Hepatic stellate cell (primary cell): ENCODE measurements at regions not wholly inside any gene's neighbourhood (a gene's known extent, or its start where the extent isn't known, plus 50 kb on each side); places are given as distances from the start of the nearest gene placed in this dataset.

Experiments
- DNase-seq: peaks from one replicate; pipeline ENCODE4 v3.0.0; 2011; ENCODE audit warnings: low spot score

- DNase-seq = no peak
These were observed 434.6 kb downstream of the ADAMTS20 start for GRCh38 chr12:43117226-43117930.

DNA sequence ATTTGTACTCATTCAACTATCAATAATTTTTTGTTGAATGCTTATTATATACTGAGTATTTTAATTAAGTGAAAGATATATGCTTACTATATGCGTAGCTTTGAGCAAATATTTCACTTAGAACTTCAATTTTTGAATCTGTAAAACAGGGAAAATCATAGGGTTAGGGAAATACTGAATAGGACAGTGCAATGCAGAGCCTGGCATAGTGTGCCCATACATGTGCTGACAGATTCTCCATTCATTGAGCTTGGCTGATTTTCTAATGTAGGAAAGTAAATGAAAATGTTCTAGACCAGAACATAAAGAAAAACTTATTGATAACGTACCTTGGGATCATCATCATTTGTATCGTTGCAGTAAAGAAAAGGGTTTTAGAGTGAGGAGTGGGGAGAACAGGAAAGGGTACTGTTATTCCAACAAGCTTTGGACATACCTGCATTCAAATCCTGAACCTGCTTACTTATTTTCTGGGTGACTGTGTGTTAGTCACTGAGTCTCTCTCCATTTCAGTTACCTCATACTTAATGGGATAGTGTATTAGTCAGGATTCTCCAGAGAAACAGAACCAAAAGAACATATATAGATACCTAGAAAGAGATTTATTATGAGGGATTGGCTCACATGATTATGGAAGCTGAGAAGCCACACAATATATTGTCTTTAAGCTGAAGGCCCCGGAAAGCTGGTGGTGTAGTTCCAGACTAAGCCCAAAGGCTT is 436.4 kb downstream of the ADAMTS20 start:
- no peak for DNase-seq

DNA sequence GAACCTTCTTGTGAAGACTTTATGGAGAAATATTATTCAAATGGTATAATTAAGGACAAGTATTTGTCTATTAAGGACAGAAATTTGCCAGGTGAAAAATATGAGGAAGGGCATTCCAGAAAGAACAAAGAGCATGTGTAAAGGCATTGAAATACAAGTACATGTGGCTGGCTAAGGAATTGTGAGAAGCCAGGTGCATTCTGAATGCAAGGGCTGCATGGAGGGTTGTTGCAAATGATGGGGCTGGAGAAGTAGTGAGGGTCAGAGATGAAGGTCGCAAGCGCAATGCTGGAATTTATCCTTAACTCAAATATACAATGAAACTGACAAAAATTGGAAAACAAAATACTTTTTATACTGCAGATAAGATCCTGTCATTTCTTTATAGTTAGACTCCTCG is 437.7 kb downstream of the ADAMTS20 start:
- no peak for DNase-seq

DNA sequence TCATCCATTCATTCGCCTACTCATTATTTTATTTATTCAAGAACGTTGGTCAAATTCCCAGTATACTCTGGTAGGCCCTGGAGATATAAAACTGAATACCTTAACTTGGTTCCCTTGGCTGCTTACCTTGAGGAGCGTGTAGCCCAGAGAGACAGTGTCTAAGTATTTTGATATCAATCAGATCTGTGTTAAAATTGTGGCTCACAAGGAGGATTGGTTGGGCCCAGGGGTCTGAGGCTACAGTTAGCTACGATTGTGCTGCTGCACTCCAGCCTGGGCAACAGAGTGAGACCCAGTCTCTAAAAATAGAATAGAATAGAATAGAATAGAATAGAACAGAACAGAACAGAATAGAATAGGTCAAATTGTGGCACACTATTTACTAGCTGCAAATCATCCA is 438.4 kb downstream of the ADAMTS20 start:
- no peak for DNase-seq

- no peak for DNase-seq
These were observed 438.9 kb downstream of the ADAMTS20 start for GRCh38 chr12:43113135-43113534.

DNA sequence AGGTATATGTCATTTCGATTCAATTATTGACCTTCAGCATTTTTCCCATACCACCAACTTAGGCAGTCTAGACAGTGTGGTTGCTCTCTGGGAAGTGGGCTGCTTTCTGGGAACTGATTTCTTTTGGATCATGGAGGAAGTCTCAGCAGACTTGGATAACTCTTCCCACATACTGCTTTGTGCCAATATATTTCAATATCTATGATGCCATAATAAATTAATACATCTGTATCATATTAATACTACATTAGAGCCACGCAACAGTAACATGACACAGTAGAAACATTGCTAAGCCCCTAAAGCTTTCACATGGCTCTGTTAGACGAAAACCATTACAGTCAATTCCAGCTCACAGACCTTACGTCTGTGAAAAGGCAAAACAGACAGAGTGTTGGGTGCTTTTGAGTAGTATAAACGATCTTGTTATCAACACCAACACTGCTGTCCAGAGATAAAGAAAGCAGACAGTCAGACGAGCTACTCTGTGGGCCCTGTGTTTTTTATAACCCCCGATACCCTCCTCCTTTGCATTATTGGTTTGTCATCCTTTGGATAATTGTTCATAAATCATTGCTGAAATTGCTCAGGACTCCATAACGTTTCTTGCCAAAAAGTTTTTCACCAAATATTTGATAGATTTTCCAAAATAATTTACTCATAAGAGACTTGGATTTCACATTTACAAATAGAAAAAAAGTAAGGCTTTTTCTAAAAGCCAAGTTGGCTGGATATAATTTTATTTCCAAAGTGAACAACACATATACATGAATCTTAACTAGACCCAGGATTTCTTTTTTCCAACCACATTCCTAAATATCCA is 439.7 kb downstream of the ADAMTS20 start:
- no peak for DNase-seq

DNA sequence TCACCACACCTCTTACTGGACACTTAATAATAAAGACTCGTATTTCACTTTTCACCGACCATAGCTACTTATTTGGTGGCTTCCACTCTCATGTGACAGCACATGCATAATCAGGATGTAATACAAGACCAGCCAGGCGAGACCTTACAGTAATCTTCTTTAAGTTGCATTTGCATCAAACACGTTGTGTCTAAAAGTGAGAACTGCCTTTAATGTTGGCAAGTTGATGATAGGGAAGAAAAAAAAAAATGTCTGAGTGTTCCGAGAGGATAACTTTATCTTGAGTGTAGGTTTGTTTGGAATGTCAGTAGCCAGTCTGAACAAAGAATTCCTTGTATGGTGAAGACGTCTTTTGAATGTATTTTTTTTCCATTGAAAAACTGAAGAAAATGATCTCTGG is 440.4 kb downstream of the ADAMTS20 start:
- DNase-seq = no peak

GRCh38 chr12:43109631-43110345 is 442.2 kb downstream of the ADAMTS20 start:
- no peak for DNase-seq

DNA sequence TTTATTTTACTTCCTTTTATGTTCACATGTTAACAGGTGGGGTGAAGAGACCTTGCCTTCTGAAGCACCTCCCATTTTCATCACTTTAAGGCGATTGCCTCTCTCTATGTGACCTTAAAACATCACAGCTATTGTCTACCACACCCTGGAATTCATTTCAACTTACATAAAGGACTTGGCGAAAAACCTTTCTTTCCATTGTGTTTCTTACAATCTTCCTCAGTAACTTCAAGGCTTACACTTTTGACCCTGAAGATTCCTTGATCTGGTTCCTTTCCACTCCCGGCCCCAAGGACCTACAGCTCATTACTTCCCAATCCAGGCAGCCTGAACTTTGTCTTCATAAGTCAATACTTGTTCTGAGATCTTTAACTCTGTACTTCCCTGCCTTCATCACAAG is 443.3 kb downstream of the ADAMTS20 start:
- DNase-seq = no peak

DNA sequence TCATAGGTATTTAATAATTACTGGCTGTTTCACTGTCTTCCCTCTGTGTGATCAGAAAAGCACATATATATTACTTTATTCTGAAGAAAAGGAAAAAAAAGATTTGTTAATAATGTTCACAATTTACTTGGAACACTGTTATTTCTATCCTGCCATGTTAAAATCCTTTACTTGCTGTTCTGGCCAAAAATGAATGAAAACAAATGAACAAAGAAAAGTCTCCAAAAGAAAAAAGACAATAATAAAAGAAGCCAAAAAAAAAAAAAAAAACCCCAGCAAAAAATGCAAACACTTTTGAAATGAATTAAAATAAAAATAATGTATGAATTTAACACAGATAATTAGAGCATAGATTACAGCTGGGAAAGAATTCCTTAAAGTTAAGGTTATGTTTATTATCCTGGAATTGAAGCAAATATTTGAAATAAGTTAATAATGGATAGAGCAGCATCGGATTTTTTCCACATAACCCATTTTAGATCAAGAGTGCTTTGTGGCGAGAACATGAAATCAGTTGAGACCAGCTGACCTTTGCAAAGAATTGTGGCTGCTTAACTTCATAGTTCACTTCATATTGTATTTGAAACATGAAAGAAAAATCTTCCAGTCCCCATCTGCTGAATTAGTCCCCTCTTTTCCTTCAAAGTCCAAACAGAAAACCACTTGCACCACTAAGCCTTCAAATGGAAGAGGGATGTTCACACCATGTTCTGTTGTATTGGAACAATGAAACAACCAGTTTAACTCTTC is 444.8 kb downstream of the ADAMTS20 start:
- DNase-seq = no peak

DNA sequence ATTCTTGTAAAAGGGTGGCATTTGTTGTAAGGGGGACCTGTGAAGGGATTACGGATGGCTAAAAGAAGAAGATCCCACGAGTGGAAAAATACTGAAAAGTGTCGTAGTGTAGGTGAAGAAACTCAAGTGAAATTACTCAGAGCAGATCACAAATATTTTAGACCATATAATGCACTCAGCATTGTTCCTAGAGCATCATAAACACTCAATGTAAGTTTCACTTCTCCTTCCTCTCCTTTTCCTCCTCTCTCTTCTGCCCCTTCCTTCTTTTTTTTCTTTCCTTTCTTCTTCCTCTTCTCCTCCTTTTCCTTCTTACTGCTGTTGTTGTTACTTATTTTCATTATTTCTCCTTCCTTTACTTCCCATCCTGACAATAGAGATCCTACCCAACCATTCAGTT is 445.6 kb downstream of the ADAMTS20 start:
- DNase-seq = no peak

GRCh38 chr12:43105426-43105981 is 446.5 kb downstream of the ADAMTS20 start:
- DNase-seq = no peak

- no peak for DNase-seq
These were observed 447.5 kb downstream of the ADAMTS20 start for GRCh38 chr12:43104494-43104893.

DNA sequence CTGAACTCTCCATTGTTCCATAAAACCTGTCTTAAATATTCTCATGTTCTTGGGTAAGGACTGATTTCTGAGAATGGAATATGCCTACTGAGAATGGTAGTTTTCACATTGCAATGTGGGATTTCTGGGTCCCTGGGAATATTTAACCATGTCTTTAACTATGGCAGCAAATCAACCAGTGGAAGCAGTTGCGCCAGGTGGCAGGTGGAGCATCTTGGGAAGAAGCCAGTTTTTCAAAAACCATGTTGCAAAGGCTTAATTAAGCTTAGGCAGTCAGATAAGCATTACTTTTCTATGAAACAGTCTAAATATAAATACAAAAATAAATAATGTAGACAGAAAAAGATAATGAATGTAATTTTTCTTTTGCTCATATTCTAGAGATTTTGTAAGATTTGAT is 448.1 kb downstream of the ADAMTS20 start:
- DNase-seq = no peak

DNA sequence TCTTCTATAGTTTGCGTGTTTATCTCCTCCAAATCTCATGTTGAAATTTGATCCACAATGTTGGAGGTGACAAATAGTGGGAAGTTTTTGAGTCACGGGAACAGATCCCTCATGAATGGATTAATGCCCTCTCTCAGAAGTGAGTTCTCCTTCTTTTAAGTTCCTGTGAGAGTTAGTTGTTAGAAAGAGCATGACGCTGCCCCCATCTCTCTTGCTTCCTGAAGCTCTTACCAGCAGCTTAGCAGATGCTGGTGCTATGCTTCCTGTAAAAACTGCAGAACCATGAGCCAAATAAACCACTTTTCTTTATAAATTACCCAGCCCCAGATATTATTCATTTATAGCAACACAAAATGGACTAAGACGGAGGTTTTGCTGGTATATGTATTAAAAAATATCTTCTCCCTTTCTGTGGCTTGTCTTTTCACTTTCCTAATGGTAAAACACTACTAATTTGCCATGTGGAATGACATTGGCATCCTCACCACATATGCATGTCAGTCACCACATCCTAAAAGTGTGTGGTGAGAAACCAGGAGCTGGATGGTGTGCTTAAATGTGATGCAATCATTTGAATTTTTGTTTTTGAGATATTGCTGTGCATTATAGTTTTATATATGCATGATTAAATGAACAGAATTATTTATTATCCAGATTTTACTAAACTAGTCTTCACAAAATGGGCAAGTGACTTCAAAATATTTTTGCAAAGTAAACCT is 449.3 kb downstream of the ADAMTS20 start:
- no peak for DNase-seq

GRCh38 chr12:43100231-43100630 is 451.8 kb downstream of the ADAMTS20 start:
- no peak for DNase-seq

DNA sequence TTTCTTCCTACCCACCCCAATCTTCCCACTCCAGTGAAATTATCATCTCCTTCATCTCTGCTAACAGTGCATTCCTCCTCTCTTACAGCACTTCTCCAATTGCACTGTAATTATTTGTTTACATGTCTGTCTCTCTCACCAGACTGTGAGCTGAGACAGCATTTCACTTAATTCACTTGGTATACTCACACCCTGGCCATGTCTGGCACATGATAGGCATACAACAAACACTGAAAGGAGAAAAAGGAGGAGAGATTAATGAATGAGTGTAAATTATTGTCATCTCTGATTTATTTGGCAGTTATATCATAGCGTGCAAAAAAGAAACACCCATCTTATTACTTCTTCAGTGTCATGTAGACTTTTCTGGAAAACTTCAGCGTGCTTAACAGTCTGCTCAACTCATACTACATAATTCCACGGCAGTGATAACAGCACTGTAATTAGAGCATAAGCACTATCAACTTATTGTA is 452.3 kb downstream of the ADAMTS20 start:
- DNase-seq = no peak

- no peak for DNase-seq
These were observed 453.0 kb downstream of the ADAMTS20 start for GRCh38 chr12:43098766-43099550.

DNA sequence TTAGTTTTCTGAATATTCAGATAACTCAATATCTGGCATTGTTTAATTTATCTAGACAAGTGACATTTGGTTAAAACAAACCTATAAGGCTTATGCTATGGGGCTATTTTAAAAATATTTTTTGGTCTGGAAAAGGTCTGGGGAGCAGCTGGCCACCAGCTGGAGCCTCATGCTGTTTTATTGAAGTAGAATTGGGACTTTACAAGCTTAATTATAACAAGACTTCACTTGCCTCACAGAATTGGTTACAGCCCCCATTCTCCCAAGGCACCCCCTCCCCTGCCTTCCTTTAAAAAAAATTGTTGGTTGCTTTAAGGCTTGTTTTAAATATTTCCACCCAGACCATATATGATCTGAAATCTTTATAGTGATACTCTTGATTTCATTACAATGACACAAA is 453.9 kb downstream of the ADAMTS20 start:
- DNase-seq = no peak

DNA sequence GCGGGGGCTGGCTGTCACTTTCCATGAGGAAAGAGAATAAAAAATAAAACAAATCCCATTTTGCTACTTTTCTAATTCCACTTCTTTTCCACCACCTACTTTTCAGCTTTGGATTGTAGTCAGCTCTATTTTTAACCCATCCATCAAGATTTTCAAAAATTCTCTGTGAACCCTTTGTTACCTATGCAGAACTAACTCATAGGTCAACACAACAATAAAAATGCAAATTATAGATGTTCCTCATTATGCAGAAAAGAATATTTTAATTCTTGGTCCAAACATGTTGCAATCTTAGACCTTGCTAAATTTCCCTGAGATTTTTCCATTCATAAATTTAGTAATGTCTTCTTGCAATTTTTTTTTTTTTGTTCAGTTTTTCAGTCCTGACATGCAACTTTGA is 454.5 kb downstream of the ADAMTS20 start:
- DNase-seq = no peak
